PC-3 (cell line): ENCODE measurements at regions not wholly inside any gene's neighbourhood (a gene's known extent, or its start where the extent isn't known, plus 50 kb on each side); places are given as distances from the start of the nearest gene placed in this dataset.

ENCODE experiments used
- ATAC-seq: fragments of 200-7000 bp; cut with Tn5 transposase; 2 replicates; pipeline ENCODE4 v1.9.1; 2020; ENCODE audit warnings: mild to moderate bottlenecking, moderate library complexity
- BruUV-seq: library from RNA; stranded (reverse); fragments of 400-500 nt; replicated peaks from 2 replicates; lab custom pipeline; 2021; lab: Mats Ljungman, UMichigan
- CTCF ChIA-PET: fragments of 300-600 bp; sonication (Branson Sonifier 250); formaldehyde crosslinking; loops from one replicate; lab custom pipeline; 2022; ENCODE audit warnings: antibody characterized with exemption; lab: Charles Lee
- POLR2A ChIA-PET: fragments of 300-600 bp; sonication (Branson Sonifier 250); formaldehyde crosslinking; loops from one replicate; lab custom pipeline; 2022; ENCODE audit warnings: antibody characterized with exemption; ENCODE audit not compliant: unreplicated experiment; lab: Charles Lee
- DNase-seq: peaks from one replicate; pipeline ENCODE4 v3.0.0-alpha.2; 2015
- H2AFZ ChIP-seq: fragments of 300-600 bp; sonication (generic); 2 replicates; pipeline ENCODE4 v1.6.0; 2016; ENCODE audit warnings: antibody characterized with exemption, low read length
- H3F3A ChIP-seq: fragments of 300-600 bp; sonication (generic); one replicate; pipeline ENCODE4 v1.6.0; 2017; ENCODE audit warnings: antibody characterized with exemption, low read length, control low read depth, mild to moderate bottlenecking; ENCODE audit not compliant: unreplicated experiment
- H3K27ac ChIP-seq: fragments of 300-600 bp; sonication (generic); 2 replicates; pipeline ENCODE4 v1.5.1; 2016; ENCODE audit warnings: mild to moderate bottlenecking, low read length
- H3K27me3 ChIP-seq: fragments of 300-600 bp; sonication (generic); 2 replicates; pipeline ENCODE4 v1.6.1; 2016; ENCODE audit warnings: low read length, mixed read lengths
- H3K36me3 ChIP-seq: fragments of 300-600 bp; sonication (generic); 2 replicates; pipeline ENCODE4 v1.6.1; 2016; ENCODE audit warnings: low read depth, mixed run types, low read length, mixed read lengths
- H3K4me1 ChIP-seq: fragments of 300-600 bp; sonication (generic); 2 replicates; pipeline ENCODE4 v1.5.1; 2016; ENCODE audit warnings: low read length; ENCODE audit not compliant: insufficient read depth
- H3K4me2 ChIP-seq: fragments of 300-600 bp; sonication (generic); 2 replicates; pipeline ENCODE4 v1.6.0; 2016; ENCODE audit warnings: low read length
- H3K4me3 ChIP-seq: fragments of 300-600 bp; sonication (generic); 2 replicates; pipeline ENCODE4 v1.5.1; 2016; ENCODE audit warnings: mild to moderate bottlenecking, low read length, mixed read lengths
- H3K79me2 ChIP-seq: fragments of 300-600 bp; sonication (generic); 2 replicates; pipeline ENCODE4 v1.6.1; 2017; ENCODE audit warnings: low read length, mixed read lengths
- H3K9ac ChIP-seq: fragments of 300-600 bp; sonication (generic); 2 replicates; pipeline ENCODE4 v1.6.0; 2016; ENCODE audit warnings: mild to moderate bottlenecking, low read length
- H3K9me2 ChIP-seq: fragments of 300-600 bp; sonication (generic); replicated peaks from 2 replicates; pipeline ENCODE4 v1.6.1; 2016; ENCODE audit warnings: mixed run types, low read length, mixed read lengths
- H3K9me3 ChIP-seq: fragments of 300-600 bp; sonication (generic); 2 replicates; pipeline ENCODE4 v1.6.1; 2016; ENCODE audit warnings: low read length, mixed read lengths
- H4K20me1 ChIP-seq: fragments of 300-600 bp; sonication (generic); 2 replicates; pipeline ENCODE4 v1.6.1; 2016; ENCODE audit warnings: low read length, mixed read lengths
- EZH2 ChIP-seq: fragments of 300-600 bp; sonication (generic); IDR thresholded peaks from one replicate; pipeline ENCODE4 v1.6.1; 2017; ENCODE audit warnings: antibody characterized with exemption, mild to moderate bottlenecking, low read length; ENCODE audit not compliant: unreplicated experiment
- EZH2phosphoT487 ChIP-seq: fragments of 300-600 bp; sonication (generic); IDR thresholded peaks from 2 replicates; pipeline ENCODE4 v1.6.1; 2018; ENCODE audit warnings: mild to moderate bottlenecking, antibody characterized with exemption, low read length, borderline replicate concordance
- intact Hi-C: fragments of 100-400 bp; cut with micrococcal nuclease; formaldehyde crosslinking; loops from 2 replicates; pipeline ENCODE4 v1.9.0; 2023
- TF ChIP-seq, protein P1 (sequence below): fragments of 300-600 bp; sonication (generic); conservative IDR thresholded peaks from 2 replicates; pipeline ENCODE4 v1.5.1; 2017; ENCODE audit warnings: antibody characterized with exemption, low read depth, mild to moderate bottlenecking, low read length

GRCh38 chr10:111246814-111247452 is 170.1 kb downstream of the ADRA2A start:
- Histone ChIP-seq H3K27me3 (peaks cover 7% of the 10 kb centered on the region; the same call in 1 of the 2 replicates), H3K4me3 (no peak overlapping the region), H3K36me3 (no peaks in the 10 kb centered on the region), H3K27ac (no peak overlapping the region), H3F3A (no peaks in the 10 kb centered on the region), H3K9me3 (no peaks in the 10 kb centered on the region), H3K79me2 (no peaks in the 10 kb centered on the region), H3K9ac (no peak overlapping the region), H3K4me1 (no peaks in the 10 kb centered on the region), H4K20me1 (no peaks in the 10 kb centered on the region), H3K9me2 (no peaks in the 10 kb centered on the region), H2AFZ (no peak overlapping the region), H3K4me2 (no peak overlapping the region)
- ATAC-seq: no peak
- ChIA-PET CTCF (no interaction called here), POLR2A (no interaction called here)
- DNase-seq: no peak
- TF ChIP-seq EZH2phosphoT487 (no peak), EZH2 (no peak)
- TF ChIP-seq, protein P1, sequence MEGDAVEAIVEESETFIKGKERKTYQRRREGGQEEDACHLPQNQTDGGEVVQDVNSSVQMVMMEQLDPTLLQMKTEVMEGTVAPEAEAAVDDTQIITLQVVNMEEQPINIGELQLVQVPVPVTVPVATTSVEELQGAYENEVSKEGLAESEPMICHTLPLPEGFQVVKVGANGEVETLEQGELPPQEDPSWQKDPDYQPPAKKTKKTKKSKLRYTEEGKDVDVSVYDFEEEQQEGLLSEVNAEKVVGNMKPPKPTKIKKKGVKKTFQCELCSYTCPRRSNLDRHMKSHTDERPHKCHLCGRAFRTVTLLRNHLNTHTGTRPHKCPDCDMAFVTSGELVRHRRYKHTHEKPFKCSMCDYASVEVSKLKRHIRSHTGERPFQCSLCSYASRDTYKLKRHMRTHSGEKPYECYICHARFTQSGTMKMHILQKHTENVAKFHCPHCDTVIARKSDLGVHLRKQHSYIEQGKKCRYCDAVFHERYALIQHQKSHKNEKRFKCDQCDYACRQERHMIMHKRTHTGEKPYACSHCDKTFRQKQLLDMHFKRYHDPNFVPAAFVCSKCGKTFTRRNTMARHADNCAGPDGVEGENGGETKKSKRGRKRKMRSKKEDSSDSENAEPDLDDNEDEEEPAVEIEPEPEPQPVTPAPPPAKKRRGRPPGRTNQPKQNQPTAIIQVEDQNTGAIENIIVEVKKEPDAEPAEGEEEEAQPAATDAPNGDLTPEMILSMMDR: no peak
- intact Hi-C loops: no loop called here
- no TSS peak for BruUV-seq

- TF ChIP-seq EZH2 (no peak), EZH2phosphoT487 (no peak)
- TF ChIP-seq, protein P1: no peak
- H3K9me2 ChIP-seq: no peaks in the 10 kb centered on the region
- ATAC-seq: no peak
- no peaks in the 10 kb centered on the region for H3K9me3 ChIP-seq
- H4K20me1 ChIP-seq: no peaks in the 10 kb centered on the region
- no peaks in the 10 kb centered on the region for H3K36me3 ChIP-seq
- H3K27ac ChIP-seq: no peak overlapping the region
- BruUV-seq: no TSS peak
- intact Hi-C loops: no loop called here
- H3K4me1 ChIP-seq: no peaks in the 10 kb centered on the region
- H2AFZ ChIP-seq: no peak overlapping the region
- no peak overlapping the region for H3K9ac ChIP-seq
- H3K4me3 ChIP-seq: no peak overlapping the region
- CTCF ChIA-PET: no interaction called here
- no peak overlapping the region for H3K4me2 ChIP-seq
- no peaks in the 10 kb centered on the region for H3K79me2 ChIP-seq
- DNase-seq: peak; percentile 17
- POLR2A ChIA-PET: interaction anchor here (0.6 kb wide), 1 partner anchor 1127 kb away, joined by 6 read pairs; no protein-coding TSS in a partner anchor
- peaks cover 7% of the 10 kb centered on the region; the same call in 1 of the 2 replicates for H3K27me3 ChIP-seq
- H3F3A ChIP-seq: no peaks in the 10 kb centered on the region
These were observed 171.1 kb downstream of the ADRA2A start for GRCh38 chr10:111247781-111248389.

DNA sequence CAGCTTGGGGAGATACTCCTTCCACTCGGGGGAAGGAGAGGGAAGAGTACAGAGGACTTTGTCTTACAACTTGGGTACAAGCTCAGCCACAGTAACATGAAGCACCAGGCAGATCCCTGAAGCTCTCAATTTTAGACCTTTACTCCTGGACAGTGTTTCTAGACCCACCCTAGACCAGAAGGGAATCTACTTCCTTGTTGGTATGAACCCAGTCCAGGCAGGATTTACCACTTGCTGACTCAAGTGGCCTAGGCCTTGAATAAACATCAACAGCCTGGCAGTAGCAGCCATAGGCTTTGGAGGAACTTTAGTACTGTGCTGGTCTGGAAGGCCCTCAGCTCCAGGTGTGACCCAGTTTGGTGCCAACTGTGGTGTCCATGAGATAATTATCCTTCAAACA is 173.1 kb downstream of the ADRA2A start:
- Histone ChIP-seq H3K79me2 (no peaks in the 10 kb centered on the region), H3K36me3 (no peaks in the 10 kb centered on the region), H3K27me3 (peaks cover 7% of the 10 kb centered on the region; the same call in 1 of the 2 replicates), H3K9ac (no peak overlapping the region), H3K9me2 (no peaks in the 10 kb centered on the region), H3F3A (no peaks in the 10 kb centered on the region), H3K4me3 (no peak overlapping the region), H2AFZ (no peak overlapping the region), H3K9me3 (no peaks in the 10 kb centered on the region), H4K20me1 (no peaks in the 10 kb centered on the region), H3K4me2 (no peak overlapping the region), H3K4me1 (no peaks in the 10 kb centered on the region), H3K27ac (no peak overlapping the region)
- BruUV-seq: no TSS peak
- intact Hi-C loops: no loop called here
- no peak for TF ChIP-seq EZH2phosphoT487
- no peak for TF ChIP-seq EZH2
- TF ChIP-seq, protein P1: no peak
- DNase-seq: no peak
- no peak for ATAC-seq
- CTCF ChIA-PET: no interaction called here
- POLR2A ChIA-PET: no interaction called here
